ENCODE measurements at regions not wholly inside any gene's neighbourhood (a gene's known extent, or its start where the extent isn't known, plus 50 kb on each side); places are given as distances from the start of the nearest gene placed in this dataset.

DNA sequence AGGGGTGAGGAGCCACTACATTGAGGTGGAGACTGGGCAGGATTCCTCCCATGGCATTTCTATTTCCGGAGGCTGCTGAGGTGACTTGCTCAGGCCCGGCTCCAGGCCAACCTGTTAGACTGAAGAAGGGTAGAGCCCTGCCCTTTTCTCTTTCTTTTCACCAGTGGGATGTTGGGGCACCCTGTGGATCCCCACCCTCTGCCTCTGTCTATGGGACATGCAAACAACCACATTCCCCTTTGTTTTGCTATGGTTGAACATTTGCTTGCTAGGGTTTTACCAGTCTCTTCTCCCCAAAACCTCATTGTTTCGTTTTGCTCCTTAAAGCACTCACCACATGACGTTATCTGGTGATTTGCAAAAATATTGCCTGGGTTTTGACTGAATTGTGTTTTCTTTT lies 183.3 kb downstream of the ARL4C start:
- Histone ChIP-seq H3K27ac (no peak overlapping the region), H3K4me3 (no peak overlapping the region), H3K9me3 (no peaks in the 10 kb centered on the region), H3K27me3 (peaks cover 0 to 4% (median 0%) of the 10 kb centered on the region in 7 donors), H3K4me1 (peaks cover 0 to 8% (median 0%) of the 10 kb centered on the region in 9 donors), H3K36me3 (no peaks in the 10 kb centered on the region)
- intact Hi-C loops (cut with DNase I): no loop called here
- DNase-seq (no peak), ATAC-seq (no peak)
- TF ChIP-seq, protein P1, sequence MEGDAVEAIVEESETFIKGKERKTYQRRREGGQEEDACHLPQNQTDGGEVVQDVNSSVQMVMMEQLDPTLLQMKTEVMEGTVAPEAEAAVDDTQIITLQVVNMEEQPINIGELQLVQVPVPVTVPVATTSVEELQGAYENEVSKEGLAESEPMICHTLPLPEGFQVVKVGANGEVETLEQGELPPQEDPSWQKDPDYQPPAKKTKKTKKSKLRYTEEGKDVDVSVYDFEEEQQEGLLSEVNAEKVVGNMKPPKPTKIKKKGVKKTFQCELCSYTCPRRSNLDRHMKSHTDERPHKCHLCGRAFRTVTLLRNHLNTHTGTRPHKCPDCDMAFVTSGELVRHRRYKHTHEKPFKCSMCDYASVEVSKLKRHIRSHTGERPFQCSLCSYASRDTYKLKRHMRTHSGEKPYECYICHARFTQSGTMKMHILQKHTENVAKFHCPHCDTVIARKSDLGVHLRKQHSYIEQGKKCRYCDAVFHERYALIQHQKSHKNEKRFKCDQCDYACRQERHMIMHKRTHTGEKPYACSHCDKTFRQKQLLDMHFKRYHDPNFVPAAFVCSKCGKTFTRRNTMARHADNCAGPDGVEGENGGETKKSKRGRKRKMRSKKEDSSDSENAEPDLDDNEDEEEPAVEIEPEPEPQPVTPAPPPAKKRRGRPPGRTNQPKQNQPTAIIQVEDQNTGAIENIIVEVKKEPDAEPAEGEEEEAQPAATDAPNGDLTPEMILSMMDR (IDR thresholded peaks at IDR 0.05): no peak
- 87 to 88% methylated on average over 4 of the region's 4 CpGs for WGBS, 2 donors

DNA sequence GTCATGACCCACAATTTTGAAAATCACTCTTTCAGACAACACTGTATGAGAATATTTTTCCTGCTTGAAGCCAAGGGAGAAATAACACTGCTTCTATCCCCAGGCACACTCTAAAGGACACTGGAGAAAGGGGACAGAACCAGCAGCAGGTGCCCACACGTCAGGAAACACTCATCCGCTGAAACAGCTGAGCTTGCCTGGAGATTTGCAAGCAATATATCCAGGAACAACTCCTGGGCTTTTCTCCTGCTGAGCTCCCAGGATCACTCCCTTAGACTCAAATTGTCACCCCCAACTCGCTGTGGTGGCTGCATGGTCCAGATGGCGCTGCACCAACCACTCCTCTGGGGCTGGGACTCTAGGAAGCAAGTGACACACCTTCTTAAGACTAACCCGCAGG lies 186.7 kb downstream of the ARL4C start:
- intact Hi-C loops (cut with DNase I): no loop called here
- DNase-seq: no peak
- H3K9me3 ChIP-seq: peaks cover 0 to 3% (median 0%) of the 10 kb centered on the region in 11 donors
- ATAC-seq: no peak
- 85 to 94% methylated on average over 5 of the region's 5 CpGs for WGBS, 2 donors
- H3K27ac ChIP-seq: no peak overlapping the region
- no peaks in the 10 kb centered on the region for H3K36me3 ChIP-seq
- TF ChIP-seq, protein P1 (IDR thresholded peaks at IDR 0.05): no peak
- H3K27me3 ChIP-seq: peaks cover 0 to 14% (median 0%) of the 10 kb centered on the region in 7 donors
- H3K4me3 ChIP-seq: no peak overlapping the region
- peaks cover 0 to 20% (median 0%) of the 10 kb centered on the region in 9 donors for H3K4me1 ChIP-seq

DNA sequence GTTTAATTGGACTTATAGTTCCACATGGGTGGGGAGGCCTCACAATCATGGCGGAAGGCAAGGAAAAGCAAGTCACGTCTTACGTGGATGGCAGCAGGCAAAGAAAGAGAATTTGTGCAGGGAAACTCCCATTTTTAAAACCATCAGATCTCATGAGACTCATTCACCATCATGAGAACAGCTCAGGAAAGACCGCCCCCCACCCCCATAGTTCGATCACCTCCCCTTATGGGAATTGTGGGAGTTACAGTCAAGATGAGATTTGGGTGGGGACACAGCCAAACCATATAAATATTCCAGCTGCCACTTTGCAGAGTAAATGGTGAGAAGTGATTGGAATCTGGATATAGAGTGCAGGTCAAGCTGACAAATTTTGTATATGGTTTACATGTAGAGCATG lies 187.4 kb downstream of the ARL4C start:
- 90 to 91% methylated on average over 5 of the region's 5 CpGs for WGBS, 2 donors
- ATAC-seq (no peak), DNase-seq (no peak)
- peaks cover 0 to 14% (median 0%) of the 10 kb centered on the region in 7 donors for H3K27me3 ChIP-seq
- H3K4me1 ChIP-seq: peaks cover 0 to 24% (median 0%) of the 10 kb centered on the region in 9 donors
- TF ChIP-seq, protein P1 (IDR thresholded peaks at IDR 0.05): no peak
- H3K36me3 ChIP-seq: no peaks in the 10 kb centered on the region
- H3K9me3 ChIP-seq: peaks cover 0 to 3% (median 0%) of the 10 kb centered on the region in 11 donors
- intact Hi-C loops (cut with DNase I): no loop called here
- H3K27ac ChIP-seq: peak overlapping the region in 4 of 10 donors; percentile 9 to 86 (median 26)
- H3K4me3 ChIP-seq: no peak overlapping the region

DNA sequence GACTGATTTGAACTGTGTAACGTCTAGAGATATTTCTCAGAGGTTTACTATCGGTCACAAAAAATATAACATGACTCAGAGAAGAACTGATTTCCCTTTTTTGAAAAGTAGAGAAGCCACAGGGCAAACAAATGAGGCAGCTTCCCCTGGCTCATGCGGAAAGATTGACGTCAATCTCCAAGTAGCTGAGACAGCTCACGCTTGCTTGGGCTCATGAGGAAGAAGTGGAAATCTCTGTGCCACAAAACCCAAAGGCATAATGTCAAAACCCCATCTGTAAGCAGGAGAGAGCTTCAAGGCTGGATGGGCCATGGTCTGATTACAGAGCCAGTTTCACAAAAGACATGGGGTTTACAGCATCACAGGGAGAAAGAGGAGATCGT lies 188.1 kb downstream of the ARL4C start:
- H3K4me1 ChIP-seq: peaks cover 0 to 24% (median 0%) of the 10 kb centered on the region in 9 donors
- peaks cover 0 to 3% (median 0%) of the 10 kb centered on the region in 11 donors for H3K9me3 ChIP-seq
- WGBS, 2 donors: 70 to 75% methylated on average over 6 of the region's 6 CpGs
- DNase-seq (peak in 1 of 2 donors; percentile 44), ATAC-seq (peak in 7 of 8 donors; percentile 71 to 92 (median 78))
- intact Hi-C loops (cut with DNase I): no loop called here
- TF ChIP-seq, protein P1 (IDR thresholded peaks at IDR 0.05): no peak
- no peak overlapping the region for H3K4me3 ChIP-seq
- H3K36me3 ChIP-seq: no peaks in the 10 kb centered on the region
- H3K27ac ChIP-seq: peak overlapping the region in 3 of 10 donors; percentile 22 to 88 (median 31)
- peaks cover 0 to 14% (median 0%) of the 10 kb centered on the region in 7 donors for H3K27me3 ChIP-seq

Data from heart right ventricle (tissue), 16 donors.